Gastrocnemius medialis (tissue), 4 donors: ENCODE measurements at regions not wholly inside any gene's neighbourhood (a gene's known extent, or its start where the extent isn't known, plus 50 kb on each side); places are given as distances from the start of the nearest gene placed in this dataset.

Experiments used
- ATAC-seq, 2 donors: fragments of 150-250 bp; one replicate each; pipeline ENCODE4 v1.9.1; 2016
- DNase-seq, 2 donors: peaks; one replicate each; pipeline ENCODE4 v3.0.0-alpha.2; 2019
- H3K27ac ChIP-seq, 4 donors: fragments of 200-600 bp; sonication (generic); 1 replicate in 1 of 4; 2 replicates in 3 of 4; pipeline ENCODE4 v1.5.1; 2016 to 2018; ENCODE audit warnings: mild to moderate bottlenecking in 2 of 4, moderate library complexity in 1 of 4
- H3K27me3 ChIP-seq, 3 donors: fragments of 200-600 bp; sonication (generic) in 2 of 3; 1 replicate in 1 of 3; 2 replicates in 2 of 3; pipeline versions ENCODE4 v1.5.1 to v1.6.0; 2016 to 2019; ENCODE audit warnings: mild to moderate bottlenecking in 1 of 3, moderate library complexity in 1 of 3
- H3K36me3 ChIP-seq, 2 donors: fragments of 200-600 bp; sonication (generic) in 1 of 2; one replicate each; pipeline ENCODE4 v1.5.1; 2017 to 2018
- H3K4me1 ChIP-seq, 2 donors: fragments of 200-600 bp; sonication (generic) in 1 of 2; one replicate each; pipeline ENCODE4 v1.5.1; 2016 to 2017; ENCODE audit warnings: mild to moderate bottlenecking in 2 of 2
- H3K4me3 ChIP-seq, 4 donors: fragments of 200-600 bp; sonication (generic) in 3 of 4; 1 replicate in 1 of 4; 2 replicates in 3 of 4; pipeline ENCODE4 v1.5.1; 2016 to 2019; ENCODE audit warnings: mild to moderate bottlenecking in 2 of 4
- H3K9me3 ChIP-seq, 3 donors: fragments of 200-600 bp; sonication (generic) in 2 of 3; 1 replicate in 1 of 3; 2 replicates in 2 of 3; pipeline ENCODE4 v1.5.1; 2016 to 2019
- CTCF ChIP-seq, 5 experiments: fragments of 450-650 bp in 3 of 5; fragments of 200-600 bp in 2 of 5; sonication (generic) in 2 of 5; IDR thresholded peaks in 4 of 5; conservative IDR thresholded peaks in 1 of 5; 1 replicate in 4 of 5; 2 replicates in 1 of 5; pipeline ENCODE4 v1.5.1; 2016 to 2019; ENCODE audit warnings: antibody characterized with exemption in 5 of 5, mild to moderate bottlenecking in 3 of 5, moderate library complexity in 3 of 5
- POLR2A ChIP-seq, 2 donors: fragments of 450-650 bp; IDR thresholded peaks; one replicate each; pipeline ENCODE4 v1.6.1; 2017; ENCODE audit warnings: antibody characterized with exemption in 2 of 2, mild to moderate bottlenecking in 2 of 2, moderate library complexity in 2 of 2
- in situ Hi-C, 4 donors: fragments of 200-750 bp; cut with MboI; loops; one replicate each; pipeline versions ENCODE4 v1.15.0 to v1.8.0; 2017; ENCODE audit warnings: low sequenced_read_pairs in 4 of 4
- intact Hi-C: fragments of 100-400 bp; cut with DNase I; formaldehyde crosslinking; loops from one replicate; pipeline ENCODE4 v1.15.1; 2023; ENCODE audit warnings: low total_unique reads

DNA sequence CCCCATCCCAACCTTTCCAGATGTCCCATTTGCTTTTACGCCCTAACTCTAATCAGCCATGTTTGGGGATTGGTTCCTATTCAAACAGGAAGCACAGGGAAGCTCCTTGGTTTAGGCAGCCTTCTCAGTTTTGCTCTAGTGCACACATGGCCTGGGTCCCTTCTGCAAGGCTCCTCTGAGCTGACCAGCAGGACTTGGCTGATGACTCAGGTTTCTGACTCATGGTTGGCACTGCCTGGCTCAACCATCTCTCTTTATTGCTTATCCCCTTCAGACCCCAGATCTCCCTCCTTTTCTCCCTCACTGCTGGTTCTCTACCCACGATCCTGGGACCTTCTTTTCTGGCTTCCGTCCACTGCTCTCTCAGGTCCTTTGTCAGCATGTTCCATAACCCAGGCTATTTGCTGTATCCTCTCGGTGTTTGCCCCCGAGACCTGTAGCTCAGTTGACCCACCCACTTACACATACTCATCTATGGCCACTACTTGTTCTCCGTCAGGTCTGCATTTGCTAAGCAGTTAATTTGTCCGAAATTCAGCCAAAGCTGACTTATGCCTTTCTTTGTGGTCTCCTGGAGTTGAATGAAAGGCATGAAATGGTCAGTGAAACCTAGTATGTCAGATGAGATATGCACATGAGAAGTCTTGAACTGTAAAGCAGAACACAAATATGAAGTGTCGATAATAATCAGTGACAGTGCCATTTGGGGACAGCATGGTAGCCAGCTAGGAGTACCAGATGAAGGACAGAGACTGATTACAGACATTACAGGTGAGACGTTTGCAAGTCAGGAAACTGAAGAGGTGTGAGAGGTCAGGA is 323.5 kb upstream of the ROPN1 start:
- DNase-seq: no peak
- no peak for ATAC-seq
- in situ Hi-C loops: no loop called here
- no peaks in the 10 kb centered on the region for H3K36me3 ChIP-seq
- H3K4me1 ChIP-seq: no peaks in the 10 kb centered on the region
- no peak overlapping the region for H3K27ac ChIP-seq
- intact Hi-C loops: no loop called here
- H3K9me3 ChIP-seq: no peaks in the 10 kb centered on the region
- no peak for TF ChIP-seq CTCF (IDR thresholded peaks at IDR 0.05 in 4 of 5, conservative IDR thresholded peaks at IDR 0.05 in 1 of 5)
- no peak overlapping the region for H3K4me3 ChIP-seq
- H3K27me3 ChIP-seq: no peaks in the 10 kb centered on the region

DNA sequence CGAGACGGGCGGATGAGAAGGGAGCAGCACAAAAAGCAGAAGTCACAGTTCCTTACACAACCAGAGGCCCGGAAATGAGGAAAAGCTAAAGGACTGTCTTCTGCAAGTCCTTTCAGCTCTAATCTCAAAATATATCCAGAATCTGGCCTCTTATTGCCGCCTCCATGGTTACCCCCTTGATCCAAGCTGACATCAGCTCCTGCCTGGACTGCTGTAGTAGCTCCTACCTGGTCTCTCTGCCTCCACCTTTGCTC is 324.0 kb upstream of the ROPN1 start:
- Histone ChIP-seq H3K36me3 (no peaks in the 10 kb centered on the region), H3K27me3 (no peaks in the 10 kb centered on the region), H3K4me1 (no peaks in the 10 kb centered on the region), H3K4me3 (no peak overlapping the region), H3K9me3 (no peaks in the 10 kb centered on the region), H3K27ac (no peak overlapping the region)
- no peak for TF ChIP-seq CTCF (IDR thresholded peaks at IDR 0.05 in 4 of 5, conservative IDR thresholded peaks at IDR 0.05 in 1 of 5)
- no peak for TF ChIP-seq POLR2A (IDR thresholded peaks at IDR 0.05)
- intact Hi-C loops: no loop called here
- no peak for DNase-seq
- in situ Hi-C loops: no loop called here
- ATAC-seq: no peak

DNA sequence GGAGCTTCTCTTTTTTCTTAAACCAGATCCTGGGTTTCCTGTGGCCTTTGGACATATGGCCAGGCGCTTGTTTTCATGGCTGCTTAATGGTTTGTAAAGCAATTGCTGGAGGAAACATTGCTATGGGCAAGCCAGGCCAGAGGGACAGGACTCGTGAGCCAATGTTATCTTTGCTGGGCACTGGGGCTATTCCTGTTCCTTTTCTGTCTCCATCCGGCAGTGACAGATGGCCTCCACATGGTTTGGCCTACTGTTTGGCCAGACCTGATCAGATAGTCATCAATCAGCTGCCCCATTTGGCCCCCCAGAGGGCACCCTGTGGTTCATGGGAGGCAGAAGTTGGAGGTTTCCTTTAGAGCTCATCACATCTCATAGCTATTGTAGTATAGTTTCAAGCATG is 326.1 kb upstream of the ROPN1 start:
- H3K9me3 ChIP-seq: no peaks in the 10 kb centered on the region
- in situ Hi-C loops (no loop called here), intact Hi-C loops (no loop called here)
- no peak overlapping the region for H3K4me3 ChIP-seq
- ATAC-seq (no peak), DNase-seq (no peak)
- no peaks in the 10 kb centered on the region for H3K36me3 ChIP-seq
- H3K4me1 ChIP-seq: no peaks in the 10 kb centered on the region
- no peak for TF ChIP-seq POLR2A (IDR thresholded peaks at IDR 0.05)
- TF ChIP-seq CTCF (IDR thresholded peaks at IDR 0.05 in 4 of 5, conservative IDR thresholded peaks at IDR 0.05 in 1 of 5): no peak
- H3K27me3 ChIP-seq: no peaks in the 10 kb centered on the region
- no peak overlapping the region for H3K27ac ChIP-seq

DNA sequence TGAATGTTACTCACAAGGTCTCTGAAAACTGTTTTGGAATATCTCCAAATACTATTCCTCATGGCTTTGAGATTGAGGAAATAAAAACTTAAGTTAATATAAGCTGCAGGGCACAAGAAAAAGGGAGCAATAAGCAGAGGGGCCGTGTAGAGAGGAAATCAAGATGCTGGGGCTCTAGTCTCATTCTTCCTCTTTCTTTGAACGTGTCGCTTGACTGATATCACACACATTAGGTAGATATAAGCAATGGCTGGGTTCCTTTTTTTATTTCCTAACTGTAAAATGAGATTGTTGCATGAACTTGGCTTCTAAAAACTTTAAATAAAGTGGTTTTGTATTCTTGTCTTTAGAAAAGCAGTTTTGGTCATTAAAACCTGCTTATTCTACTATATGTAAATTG is 326.7 kb upstream of the ROPN1 start:
- no peaks in the 10 kb centered on the region for H3K27me3 ChIP-seq
- H3K27ac ChIP-seq: no peak overlapping the region
- H3K9me3 ChIP-seq: no peaks in the 10 kb centered on the region
- DNase-seq (no peak), ATAC-seq (no peak)
- no peaks in the 10 kb centered on the region for H3K4me1 ChIP-seq
- intact Hi-C loops: no loop called here
- H3K36me3 ChIP-seq: no peaks in the 10 kb centered on the region
- H3K4me3 ChIP-seq: no peak overlapping the region
- in situ Hi-C loops: no loop called here
- TF ChIP-seq CTCF (IDR thresholded peaks at IDR 0.05 in 4 of 5, conservative IDR thresholded peaks at IDR 0.05 in 1 of 5) (no peak), POLR2A (IDR thresholded peaks at IDR 0.05) (no peak)

DNA sequence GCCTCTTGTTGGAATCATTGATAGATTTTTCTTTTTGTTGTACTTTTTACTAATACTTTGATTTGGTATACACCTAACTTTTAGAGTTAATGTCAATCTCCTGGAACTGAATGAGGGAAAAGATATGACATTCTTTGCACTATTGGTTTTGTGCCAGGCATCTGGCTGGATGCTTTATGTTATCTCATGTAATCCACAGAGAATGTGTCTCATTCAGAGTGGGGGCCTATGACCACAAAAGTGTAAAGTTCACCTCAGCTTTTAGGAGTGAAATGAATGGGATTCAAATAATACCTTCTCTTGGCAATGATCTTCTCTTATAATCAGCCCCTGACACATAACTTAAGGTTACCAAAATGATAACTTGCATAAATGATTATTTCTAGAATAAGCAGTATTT is 329.1 kb upstream of the ROPN1 start:
- Histone ChIP-seq H3K4me3 (no peak overlapping the region), H3K9me3 (no peaks in the 10 kb centered on the region), H3K27me3 (no peaks in the 10 kb centered on the region), H3K27ac (no peak overlapping the region), H3K36me3 (no peaks in the 10 kb centered on the region), H3K4me1 (no peaks in the 10 kb centered on the region)
- intact Hi-C loops (no loop called here), in situ Hi-C loops (no loop called here)
- no peak for DNase-seq
- no peak for TF ChIP-seq CTCF (IDR thresholded peaks at IDR 0.05 in 4 of 5, conservative IDR thresholded peaks at IDR 0.05 in 1 of 5)
- ATAC-seq: no peak
